ENCODE measurements at regions not wholly inside any gene's neighbourhood (a gene's known extent, or its start where the extent isn't known, plus 50 kb on each side); places are given as distances from the start of the nearest gene placed in this dataset.

DNA sequence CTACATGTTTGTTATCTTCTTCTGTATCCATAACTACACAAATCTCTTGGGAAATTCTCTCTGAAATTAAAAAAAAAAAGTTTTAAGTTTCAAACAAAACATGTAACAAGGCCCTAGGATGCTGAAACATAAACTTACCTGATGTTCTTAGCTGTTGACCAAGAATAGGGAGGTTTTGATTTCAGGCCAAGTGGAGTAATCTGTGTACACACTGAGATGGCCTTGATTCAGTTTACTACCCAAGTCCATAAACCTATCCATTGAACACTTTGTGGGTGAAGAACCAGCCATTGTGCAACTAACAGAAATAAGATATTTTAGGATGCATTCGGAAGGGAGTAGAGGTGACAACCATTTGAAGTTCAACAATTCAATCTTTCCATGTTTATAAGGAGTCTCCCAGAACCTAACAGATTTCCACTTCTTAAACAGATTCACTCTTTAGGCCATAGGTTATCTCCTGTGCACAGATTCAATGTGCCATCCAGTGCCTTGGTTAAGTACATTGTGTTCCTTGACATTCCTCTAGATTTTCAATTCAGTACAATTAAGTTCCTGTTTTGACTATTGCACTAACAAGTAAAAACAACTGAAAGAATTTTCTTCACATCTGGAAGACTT is 143.1 kb downstream of the CRPPA start:
- TF ChIP-seq POLR2A (IDR thresholded peaks at IDR 0.05): no peak
- no peak for TF ChIP-seq CTCF (IDR thresholded peaks at IDR 0.05 in 4 of 5, conservative IDR thresholded peaks at IDR 0.05 in 1 of 5)
